ENCODE measurements at regions not wholly inside any gene's neighbourhood (a gene's known extent, or its start where the extent isn't known, plus 50 kb on each side); places are given as distances from the start of the nearest gene placed in this dataset.

DNA sequence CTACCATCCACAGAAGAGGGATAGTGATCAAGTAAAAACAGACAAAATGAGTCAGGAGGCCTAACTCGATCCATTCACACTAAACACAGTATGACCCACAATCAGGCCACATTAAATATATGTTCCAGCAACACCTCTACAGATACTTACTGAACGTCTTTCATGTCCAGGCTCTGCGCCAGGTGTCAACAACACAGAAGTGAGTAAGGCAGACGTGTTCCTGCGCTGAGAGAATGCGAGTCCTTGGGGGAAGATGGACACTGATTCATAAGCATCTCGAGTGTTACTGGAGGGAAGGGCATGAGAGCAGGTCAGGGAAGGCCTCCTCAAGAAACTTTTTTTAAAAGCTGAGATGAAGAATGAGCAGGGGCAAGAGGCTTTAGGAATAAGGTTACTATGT, 164.3 kb upstream of the CLINT1 start:
- DNase-seq: peak; percentile 37
- H3K4me1 ChIP-seq: no peaks in the 10 kb centered on the region
- no peaks in the 10 kb centered on the region for H3K27me3 ChIP-seq
- peak overlapping the region; percentile 60 for H3K27ac ChIP-seq
- no peak overlapping the region for H3K9ac ChIP-seq (ENCODE audit: low read depth in 2 of 2, low read length in 2 of 2)
- H3K4me3 ChIP-seq: no peak overlapping the region
- H3K36me3 ChIP-seq: no peaks in the 10 kb centered on the region
- TF ChIP-seq, protein P1, sequence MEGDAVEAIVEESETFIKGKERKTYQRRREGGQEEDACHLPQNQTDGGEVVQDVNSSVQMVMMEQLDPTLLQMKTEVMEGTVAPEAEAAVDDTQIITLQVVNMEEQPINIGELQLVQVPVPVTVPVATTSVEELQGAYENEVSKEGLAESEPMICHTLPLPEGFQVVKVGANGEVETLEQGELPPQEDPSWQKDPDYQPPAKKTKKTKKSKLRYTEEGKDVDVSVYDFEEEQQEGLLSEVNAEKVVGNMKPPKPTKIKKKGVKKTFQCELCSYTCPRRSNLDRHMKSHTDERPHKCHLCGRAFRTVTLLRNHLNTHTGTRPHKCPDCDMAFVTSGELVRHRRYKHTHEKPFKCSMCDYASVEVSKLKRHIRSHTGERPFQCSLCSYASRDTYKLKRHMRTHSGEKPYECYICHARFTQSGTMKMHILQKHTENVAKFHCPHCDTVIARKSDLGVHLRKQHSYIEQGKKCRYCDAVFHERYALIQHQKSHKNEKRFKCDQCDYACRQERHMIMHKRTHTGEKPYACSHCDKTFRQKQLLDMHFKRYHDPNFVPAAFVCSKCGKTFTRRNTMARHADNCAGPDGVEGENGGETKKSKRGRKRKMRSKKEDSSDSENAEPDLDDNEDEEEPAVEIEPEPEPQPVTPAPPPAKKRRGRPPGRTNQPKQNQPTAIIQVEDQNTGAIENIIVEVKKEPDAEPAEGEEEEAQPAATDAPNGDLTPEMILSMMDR (IDR thresholded peaks at IDR 0.05): no peak
- intact Hi-C loops (cut with DNase I): no loop called here
- H3K9me3 ChIP-seq: no peaks in the 10 kb centered on the region

DNA sequence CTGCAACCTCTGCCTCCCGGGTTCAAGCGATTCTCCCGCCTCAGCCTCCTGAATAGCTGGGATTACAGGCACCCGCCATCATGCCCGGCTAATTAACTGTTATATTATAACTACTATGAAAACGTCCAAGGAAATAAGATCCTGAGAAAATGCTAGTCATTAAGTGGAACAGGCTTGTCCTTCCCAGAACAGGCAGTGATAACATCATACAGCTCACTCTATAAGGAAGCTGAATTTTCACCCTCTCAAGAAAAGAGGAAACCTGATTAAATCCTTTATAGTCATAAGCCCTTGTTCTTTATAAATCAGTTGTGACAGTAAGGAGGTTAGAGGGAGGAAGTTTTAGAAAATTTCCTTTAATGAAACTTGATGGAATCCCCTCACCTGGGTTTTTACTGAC, 163.9 kb upstream of the CLINT1 start:
- no peak overlapping the region for H3K4me3 ChIP-seq
- no peak for DNase-seq
- no peaks in the 10 kb centered on the region for H3K9me3 ChIP-seq
- H3K4me1 ChIP-seq: no peaks in the 10 kb centered on the region
- no peaks in the 10 kb centered on the region for H3K36me3 ChIP-seq
- H3K27me3 ChIP-seq: no peaks in the 10 kb centered on the region
- H3K27ac ChIP-seq: peak overlapping the region; percentile 60
- intact Hi-C loops (cut with DNase I): no loop called here
- no peak overlapping the region for H3K9ac ChIP-seq (ENCODE audit: low read depth in 2 of 2, low read length in 2 of 2)
- TF ChIP-seq, protein P1 (IDR thresholded peaks at IDR 0.05): no peak

DNA sequence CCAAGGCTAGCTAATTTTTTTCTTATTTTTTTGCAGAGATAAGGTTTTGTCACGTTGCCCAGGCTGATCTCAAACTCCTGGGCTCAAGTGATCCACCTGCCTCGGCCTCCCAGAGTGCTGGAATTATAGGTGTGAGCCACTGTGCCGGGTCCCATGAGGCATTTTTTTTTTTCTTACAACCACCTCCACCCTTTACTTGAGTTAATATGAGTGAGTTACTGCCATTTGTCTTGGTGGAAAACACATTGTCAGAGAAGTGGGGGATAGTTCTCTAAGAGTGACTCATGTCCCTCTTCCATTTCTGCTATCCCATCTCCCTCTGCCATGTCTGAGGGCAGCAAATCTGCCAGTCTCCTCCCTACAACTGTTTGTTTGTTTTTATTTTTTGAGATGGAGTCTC, 163.4 kb upstream of the CLINT1 start:
- Histone ChIP-seq H3K27me3 (no peaks in the 10 kb centered on the region), H3K36me3 (no peaks in the 10 kb centered on the region), H3K27ac (peak overlapping the region; percentile 60), H3K4me1 (no peaks in the 10 kb centered on the region), H3K4me3 (no peak overlapping the region), H3K9ac (ENCODE audit: low read depth in 2 of 2, low read length in 2 of 2) (no peak overlapping the region), H3K9me3 (no peaks in the 10 kb centered on the region)
- TF ChIP-seq, protein P1 (IDR thresholded peaks at IDR 0.05): no peak
- no peak for DNase-seq
- intact Hi-C loops (cut with DNase I): no loop called here

DNA sequence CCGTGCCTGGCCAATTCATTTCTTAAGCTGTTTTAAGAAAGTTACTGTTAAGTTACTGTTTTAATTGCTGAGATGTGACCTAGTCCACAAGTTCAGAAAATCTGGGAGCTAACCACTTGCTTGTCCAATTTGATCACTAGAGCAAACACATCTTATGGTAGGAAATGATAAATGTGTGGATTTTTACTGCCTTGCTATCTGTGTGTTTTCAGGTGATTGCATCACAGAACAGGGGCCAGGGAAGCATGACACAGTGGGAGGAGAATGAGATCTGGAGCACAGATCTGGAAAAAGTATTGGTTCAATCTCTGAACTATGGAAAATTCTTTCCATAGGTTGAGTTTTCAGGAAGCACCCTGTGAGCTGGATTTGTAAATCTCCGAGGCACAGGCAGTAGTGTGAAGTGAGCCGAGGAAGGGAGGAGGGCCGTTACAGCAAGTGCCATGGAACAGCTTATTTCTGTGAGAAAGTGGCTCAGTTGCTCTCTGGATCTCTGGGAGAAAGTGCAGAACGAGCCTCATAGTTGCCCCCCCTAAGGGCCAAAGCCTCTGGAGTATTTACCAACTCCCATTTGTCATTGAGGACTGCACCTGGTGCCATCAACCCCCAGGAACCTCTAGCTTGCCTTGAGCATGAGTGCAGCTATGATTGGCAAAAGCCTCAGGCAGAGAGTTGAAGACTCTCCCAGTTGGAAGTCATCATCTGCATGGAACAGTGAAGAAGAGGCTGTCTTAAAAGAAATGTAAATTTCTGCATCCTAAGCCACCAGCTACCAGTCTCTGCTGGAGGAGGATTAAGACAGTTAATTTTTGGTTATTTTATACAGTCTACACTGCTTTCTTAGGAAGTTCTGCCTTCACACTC, 161.8 kb upstream of the CLINT1 start:
- intact Hi-C loops (cut with DNase I): no loop called here
- H3K27me3 ChIP-seq: no peaks in the 10 kb centered on the region
- H3K27ac ChIP-seq: no peak overlapping the region
- H3K4me1 ChIP-seq: no peaks in the 10 kb centered on the region
- H3K4me3 ChIP-seq: no peak overlapping the region
- TF ChIP-seq, protein P1 (IDR thresholded peaks at IDR 0.05): no peak
- H3K9me3 ChIP-seq: no peaks in the 10 kb centered on the region
- H3K36me3 ChIP-seq: no peaks in the 10 kb centered on the region
- H3K9ac ChIP-seq (ENCODE audit: low read depth in 2 of 2, low read length in 2 of 2): no peak overlapping the region
- no peak for DNase-seq

DNA sequence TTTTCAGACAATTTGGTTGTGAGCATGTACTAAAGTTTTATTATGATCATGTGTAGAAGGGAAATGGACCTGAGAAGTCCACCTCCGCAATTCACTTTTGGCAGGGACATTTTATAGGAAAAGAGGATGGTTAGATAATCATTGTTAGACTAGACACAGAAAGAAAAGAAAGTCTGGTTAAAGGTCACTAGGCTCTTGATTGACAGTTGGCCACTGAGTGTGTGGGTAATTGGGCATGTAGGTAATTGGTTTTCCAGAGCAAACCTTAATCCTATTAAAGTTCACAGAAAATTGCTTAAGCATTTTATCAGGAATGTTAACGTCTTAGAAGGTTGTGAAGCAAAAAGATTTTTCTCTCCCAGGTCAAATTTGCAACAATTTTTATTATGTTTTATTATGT, 158.5 kb upstream of the CLINT1 start:
- DNase-seq: no peak
- Histone ChIP-seq H3K9me3 (no peaks in the 10 kb centered on the region), H3K4me1 (no peaks in the 10 kb centered on the region), H3K27ac (no peak overlapping the region), H3K27me3 (no peaks in the 10 kb centered on the region), H3K4me3 (no peak overlapping the region), H3K36me3 (no peaks in the 10 kb centered on the region), H3K9ac (ENCODE audit: low read depth in 2 of 2, low read length in 2 of 2) (no peak overlapping the region)
- TF ChIP-seq, protein P1 (IDR thresholded peaks at IDR 0.05): no peak
- intact Hi-C loops (cut with DNase I): loop anchor here (10.0 kb wide), 1 partner anchor 157 kb away; no protein-coding TSS in a partner anchor

Measured in colonic mucosa (tissue), 4 donors.